ENCODE measurements at regions not wholly inside any gene's neighbourhood (a gene's known extent, or its start where the extent isn't known, plus 50 kb on each side); places are given as distances from the start of the nearest gene placed in this dataset.
"Not testable (repeated sequence)": the region's sequence is repeated elsewhere in the genome, so short reads cannot be mapped to it uniquely, and the experiment has no call there.

DNA sequence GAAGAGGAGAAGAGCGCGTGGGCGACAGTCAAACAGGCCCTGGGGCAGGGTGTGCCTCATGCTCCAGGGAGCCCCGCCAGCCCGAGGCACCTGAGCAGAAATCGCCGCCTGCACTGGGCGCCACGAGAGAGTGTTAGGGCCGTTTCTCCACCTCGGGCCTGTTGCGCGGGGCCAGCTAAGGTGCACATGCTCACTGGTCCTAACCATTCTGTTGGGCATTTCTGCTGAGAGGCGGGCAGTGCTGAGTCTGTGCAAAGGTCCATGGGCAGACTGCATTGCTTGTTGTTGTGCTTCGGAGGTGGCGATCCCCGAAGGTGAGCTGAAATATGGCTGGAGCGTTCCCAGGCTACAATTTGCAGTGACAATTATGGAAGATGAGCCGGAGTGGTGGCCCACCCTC is 367.8 kb upstream of the SPATA31A5 start:
- no peaks in the 10 kb centered on the region for H3K9me3 ChIP-seq (ENCODE audit: insufficient read depth, low read length, severe bottlenecking)
- TF ChIP-seq EZH2 (IDR thresholded peaks at IDR 0.05; ENCODE audit: borderline replicate concordance, low read depth, low read length, severe bottlenecking): no peak
- TF ChIP-seq, protein P1, sequence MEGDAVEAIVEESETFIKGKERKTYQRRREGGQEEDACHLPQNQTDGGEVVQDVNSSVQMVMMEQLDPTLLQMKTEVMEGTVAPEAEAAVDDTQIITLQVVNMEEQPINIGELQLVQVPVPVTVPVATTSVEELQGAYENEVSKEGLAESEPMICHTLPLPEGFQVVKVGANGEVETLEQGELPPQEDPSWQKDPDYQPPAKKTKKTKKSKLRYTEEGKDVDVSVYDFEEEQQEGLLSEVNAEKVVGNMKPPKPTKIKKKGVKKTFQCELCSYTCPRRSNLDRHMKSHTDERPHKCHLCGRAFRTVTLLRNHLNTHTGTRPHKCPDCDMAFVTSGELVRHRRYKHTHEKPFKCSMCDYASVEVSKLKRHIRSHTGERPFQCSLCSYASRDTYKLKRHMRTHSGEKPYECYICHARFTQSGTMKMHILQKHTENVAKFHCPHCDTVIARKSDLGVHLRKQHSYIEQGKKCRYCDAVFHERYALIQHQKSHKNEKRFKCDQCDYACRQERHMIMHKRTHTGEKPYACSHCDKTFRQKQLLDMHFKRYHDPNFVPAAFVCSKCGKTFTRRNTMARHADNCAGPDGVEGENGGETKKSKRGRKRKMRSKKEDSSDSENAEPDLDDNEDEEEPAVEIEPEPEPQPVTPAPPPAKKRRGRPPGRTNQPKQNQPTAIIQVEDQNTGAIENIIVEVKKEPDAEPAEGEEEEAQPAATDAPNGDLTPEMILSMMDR (IDR thresholded peaks at IDR 0.05; ENCODE audit: borderline replicate concordance, extremely low read depth, low read length, poor library complexity, severe bottlenecking): no peak
- H3K4me3 ChIP-seq (ENCODE audit: low read depth in 1 of 2, low read length in 2 of 2): no peak overlapping the region
- H3K79me2 ChIP-seq (ENCODE audit: insufficient read depth, low read length): no peaks in the 10 kb centered on the region
- H3K27ac ChIP-seq (ENCODE audit: low read length): no peak overlapping the region
- no peak overlapping the region for H3K9ac ChIP-seq (ENCODE audit: low read depth, low read length)
- no peaks in the 10 kb centered on the region for H3K4me1 ChIP-seq (ENCODE audit: insufficient read depth, low read length)
- DNase-seq: no peak
- no peak for ATAC-seq (ENCODE audit: insufficient read depth, low read depth)
- H2AFZ ChIP-seq (ENCODE audit: low read depth, low read length): no peak overlapping the region
- no peaks in the 10 kb centered on the region for H3K27me3 ChIP-seq (ENCODE audit: insufficient read depth, low read length, poor library complexity)
- no peaks in the 10 kb centered on the region for H4K20me1 ChIP-seq (ENCODE audit: insufficient read depth, low read length)
- H3K4me2 ChIP-seq (ENCODE audit: insufficient read depth, low read length): no peak overlapping the region
- no peaks in the 10 kb centered on the region for H3K36me3 ChIP-seq (ENCODE audit: insufficient read depth, low read length)

DNA sequence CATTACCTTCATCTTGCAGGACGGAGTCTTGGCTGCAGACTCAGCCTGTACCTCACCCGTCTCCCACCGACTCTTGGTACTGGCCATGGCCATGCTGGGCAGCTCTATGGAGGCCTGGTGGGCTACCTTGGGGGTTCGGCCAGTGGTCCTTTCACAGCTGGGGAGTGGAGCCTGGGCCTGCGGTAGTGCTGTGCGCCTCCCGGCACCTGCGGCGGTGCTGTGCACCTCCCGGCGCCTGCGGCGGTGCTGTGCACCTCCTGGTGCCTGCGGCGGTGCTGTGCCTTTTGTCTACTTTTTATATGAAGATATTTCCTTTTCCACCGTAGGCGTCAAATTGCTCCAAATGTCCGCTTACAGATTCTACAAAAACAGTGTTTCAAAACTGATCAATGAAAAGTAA is 367.2 kb upstream of the SPATA31A5 start:
- not testable (repeated sequence) for DNase-seq

More for the DNA sequence above, 367.2 kb upstream of the SPATA31A5 start:
- H3K27me3 ChIP-seq (ENCODE audit: insufficient read depth, low read length, poor library complexity); H3K9ac ChIP-seq (ENCODE audit: low read depth, low read length); H3K79me2 ChIP-seq (ENCODE audit: insufficient read depth, low read length); H2AFZ ChIP-seq (ENCODE audit: low read depth, low read length); H3K27ac ChIP-seq (ENCODE audit: low read length); ATAC-seq (ENCODE audit: insufficient read depth, low read depth); H3K36me3 ChIP-seq (ENCODE audit: insufficient read depth, low read length); H3K4me1 ChIP-seq (ENCODE audit: insufficient read depth, low read length); H4K20me1 ChIP-seq (ENCODE audit: insufficient read depth, low read length); H3K4me3 ChIP-seq (ENCODE audit: low read depth in 1 of 2, low read length in 2 of 2); H3K9me3 ChIP-seq (ENCODE audit: insufficient read depth, low read length, severe bottlenecking); H3K4me2 ChIP-seq (ENCODE audit: insufficient read depth, low read length): not testable (repeated sequence)
